Right lobe of liver (tissue), 6 donors: ENCODE measurements at regions not wholly inside any gene's neighbourhood (a gene's known extent, or its start where the extent isn't known, plus 50 kb on each side); places are given as distances from the start of the nearest gene placed in this dataset.
A peak's percentile ranks its signal among the peaks of the same experiment; 100 is the strongest.
"Not testable (repeated sequence)": the region's sequence is repeated elsewhere in the genome, so short reads cannot be mapped to it uniquely, and the experiment has no call there.

Source experiments
- ATAC-seq, 4 donors: fragments of 200-7000 bp; cut with Tn5 transposase; one replicate each; pipeline ENCODE4 v1.9.1; 2020; ENCODE audit warnings: mild to moderate bottlenecking in 4 of 4, moderate library complexity in 4 of 4
- DNase-seq, 3 donors: peaks; one replicate each; pipeline ENCODE4 v3.0.0-alpha.2; 2020
- H3K27ac ChIP-seq, 3 donors: fragments of 200-600 bp; one replicate each; pipeline ENCODE4 v1.8.0; 2022
- H3K27me3 ChIP-seq, 2 donors: fragments of 200-600 bp; one replicate each; pipeline ENCODE4 v1.8.0; 2022
- H3K36me3 ChIP-seq, 4 donors: fragments of 200-600 bp; sonication (generic) in 1 of 4; one replicate each; pipeline versions ENCODE4 v1.5.1 to v1.8.0; 2017 to 2022; ENCODE audit warnings: control low read depth in 1 of 4
- H3K4me1 ChIP-seq, 4 donors: fragments of 200-600 bp; sonication (generic) in 1 of 4; one replicate each; pipeline versions ENCODE4 v1.5.1 to v1.8.0; 2017 to 2022; ENCODE audit warnings: control low read depth in 1 of 4
- H3K4me3 ChIP-seq, 3 donors: fragments of 200-600 bp; one replicate each; pipeline ENCODE4 v1.8.0; 2022
- H3K9me3 ChIP-seq, 4 donors: fragments of 200-600 bp; sonication (generic) in 1 of 4; one replicate each; pipeline versions ENCODE4 v1.5.1 to v1.8.0; 2017 to 2022; ENCODE audit warnings: control low read depth in 1 of 4
- POLR2A ChIP-seq: fragments of 450-650 bp; IDR thresholded peaks from one replicate; pipeline ENCODE4 v1.6.1; 2017; ENCODE audit warnings: antibody characterized with exemption, mild to moderate bottlenecking
- WGBS: methylation state at CpG from one replicate; pipeline ENCODE4 v1.1.6; 2018; ENCODE audit warnings: low coverage, low lambda C conversion rate; ENCODE audit not compliant: insufficient coverage; ENCODE audit errors: missing lambda C conversion rate; 5-methylcytosine and 5-hydroxymethylcytosine counted together
- intact Hi-C, 2 donors: fragments of 100-400 bp; cut with DNase I; formaldehyde crosslinking; loops; one replicate each; pipeline versions ENCODE4 v1.11.2 to v1.14.1; 2022
- TF ChIP-seq, protein P1 (sequence below), 4 donors: fragments of 200-600 bp in 3 of 4; fragments of 450-650 bp in 1 of 4; IDR thresholded peaks; one replicate each; pipeline versions ENCODE4 v1.5.1 to v1.8.0; 2016 to 2022; ENCODE audit warnings: antibody characterized with exemption in 4 of 4, mild to moderate bottlenecking in 2 of 4
- donor health status: DM: no; HTN: yes; CAD: no.
- donor health status: DM: no; HTN: no; CAD: no.
- donor health status: DM: no; HTN: no; CAD: no.
- donor health status: DM: no; HTN: yes; CAD: no.
- donor health status: DM: no; HTN: yes; CAD: no.

DNA sequence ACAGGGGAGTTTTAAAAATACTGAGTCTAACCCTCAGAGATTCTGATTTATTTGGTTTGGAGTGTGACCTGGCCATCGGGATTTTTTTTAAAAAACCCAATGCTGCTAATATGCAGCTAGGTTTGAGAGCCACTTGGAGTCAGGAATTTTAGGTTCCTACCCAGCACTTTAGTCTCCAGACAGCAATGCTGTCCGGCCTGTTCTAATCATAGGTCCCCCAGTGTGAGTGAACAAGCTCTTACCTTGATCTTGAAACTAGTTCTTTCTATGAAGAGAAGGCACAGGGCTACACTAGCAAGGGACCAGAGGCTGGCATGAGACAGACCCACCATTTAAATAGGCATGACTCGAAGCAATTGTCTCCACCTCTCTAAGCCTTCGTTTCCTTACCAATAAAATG is 103.5 kb downstream of the SMIM20 start:
- H3K27me3 ChIP-seq, result no peaks in the 10 kb centered on the region
- 74% methylated on average over 4 of the region's 4 CpGs for WGBS
- DNase-seq, result no peak
- peaks cover 0 to 14% (median 0%) of the 10 kb centered on the region in 4 donors for H3K4me1 ChIP-seq
- no peak overlapping the region for H3K27ac ChIP-seq
- ATAC-seq, result no peak
- intact Hi-C loops, result no loop called here
- H3K36me3 ChIP-seq, result no peaks in the 10 kb centered on the region
- H3K4me3 ChIP-seq, result no peak overlapping the region
- H3K9me3 ChIP-seq, result no peaks in the 10 kb centered on the region
- TF ChIP-seq POLR2A, result no peak
- TF ChIP-seq, protein P1, sequence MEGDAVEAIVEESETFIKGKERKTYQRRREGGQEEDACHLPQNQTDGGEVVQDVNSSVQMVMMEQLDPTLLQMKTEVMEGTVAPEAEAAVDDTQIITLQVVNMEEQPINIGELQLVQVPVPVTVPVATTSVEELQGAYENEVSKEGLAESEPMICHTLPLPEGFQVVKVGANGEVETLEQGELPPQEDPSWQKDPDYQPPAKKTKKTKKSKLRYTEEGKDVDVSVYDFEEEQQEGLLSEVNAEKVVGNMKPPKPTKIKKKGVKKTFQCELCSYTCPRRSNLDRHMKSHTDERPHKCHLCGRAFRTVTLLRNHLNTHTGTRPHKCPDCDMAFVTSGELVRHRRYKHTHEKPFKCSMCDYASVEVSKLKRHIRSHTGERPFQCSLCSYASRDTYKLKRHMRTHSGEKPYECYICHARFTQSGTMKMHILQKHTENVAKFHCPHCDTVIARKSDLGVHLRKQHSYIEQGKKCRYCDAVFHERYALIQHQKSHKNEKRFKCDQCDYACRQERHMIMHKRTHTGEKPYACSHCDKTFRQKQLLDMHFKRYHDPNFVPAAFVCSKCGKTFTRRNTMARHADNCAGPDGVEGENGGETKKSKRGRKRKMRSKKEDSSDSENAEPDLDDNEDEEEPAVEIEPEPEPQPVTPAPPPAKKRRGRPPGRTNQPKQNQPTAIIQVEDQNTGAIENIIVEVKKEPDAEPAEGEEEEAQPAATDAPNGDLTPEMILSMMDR (IDR thresholded peaks at IDR 0.05), result no peak

DNA sequence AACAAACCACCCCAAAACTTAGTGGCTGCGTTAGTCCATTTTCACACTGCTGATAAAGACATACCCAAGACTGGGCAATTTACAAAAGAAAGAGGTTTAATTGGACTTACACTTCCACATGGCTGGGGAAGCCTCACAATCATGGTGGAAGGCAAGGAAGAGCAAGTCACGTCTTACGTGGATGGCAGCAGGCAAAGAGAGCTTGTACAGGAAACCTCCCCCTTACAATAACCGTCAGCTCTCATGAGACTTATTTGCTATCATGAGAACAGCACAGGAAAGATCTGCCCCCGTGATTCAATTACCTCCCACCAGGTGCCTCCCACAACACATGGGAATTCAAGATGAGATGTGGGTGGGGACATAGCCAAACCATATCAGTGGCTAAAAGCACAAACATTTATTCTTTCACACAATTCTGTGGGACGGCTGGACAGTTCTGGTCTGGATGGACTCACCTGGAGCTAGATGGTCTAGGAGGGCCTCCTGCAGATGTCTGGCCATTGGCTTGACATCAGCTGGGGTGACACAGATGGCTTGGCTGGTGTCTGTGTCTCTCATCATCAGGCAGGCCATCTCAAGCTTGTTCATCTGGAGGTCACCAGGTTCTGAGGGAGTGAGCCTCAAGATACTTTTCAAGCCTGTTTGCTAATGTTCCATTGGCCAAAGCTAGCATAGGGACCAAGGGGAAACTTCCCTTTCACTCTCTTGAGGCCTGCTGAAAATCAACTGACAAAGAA is 104.1 kb downstream of the SMIM20 start:
- H3K9me3 ChIP-seq, H3K27ac ChIP-seq, intact Hi-C loops, H3K36me3 ChIP-seq, H3K4me3 ChIP-seq, ATAC-seq, DNase-seq, H3K27me3 ChIP-seq: not testable (repeated sequence)
- 52% methylated on average over 3 of the region's 6 CpGs for WGBS
- peaks cover 0 to 19% (median 0%) of the 10 kb centered on the region in 4 donors for H3K4me1 ChIP-seq

DNA sequence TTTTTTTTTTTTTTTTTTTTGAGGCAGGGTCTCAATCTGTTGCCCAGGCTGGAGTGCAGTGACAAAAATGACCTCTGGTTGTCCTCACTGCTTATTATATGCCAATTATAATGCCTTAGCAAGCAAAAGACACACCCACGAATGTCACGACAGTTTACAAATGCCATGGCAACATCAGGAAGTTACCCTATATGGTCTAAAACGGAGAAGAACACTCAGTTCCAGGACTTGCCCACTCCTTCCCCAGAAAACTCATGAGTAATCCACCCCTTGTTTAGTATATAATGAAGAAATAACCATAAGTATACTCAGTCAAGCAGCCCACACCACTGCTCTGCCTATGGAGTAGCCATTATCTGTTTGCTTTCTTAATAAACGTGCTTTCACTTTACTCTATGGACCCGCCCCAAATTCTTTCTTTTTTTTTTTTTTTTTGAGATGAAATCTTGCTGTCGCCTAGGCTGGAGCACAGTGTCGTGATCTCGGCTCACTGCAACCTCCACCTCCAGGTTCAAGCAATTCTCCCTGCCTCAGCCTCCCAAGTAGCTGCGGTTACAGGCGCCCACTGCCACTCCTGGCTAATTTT is 106.2 kb downstream of the SMIM20 start:
- H3K27ac ChIP-seq, result no peak overlapping the region
- DNase-seq, result no peak
- no peaks in the 10 kb centered on the region for H3K9me3 ChIP-seq
- peak in 2 of 4 donors; percentile 3 to 34 for ATAC-seq
- intact Hi-C loops, result no loop called here
- H3K4me3 ChIP-seq, result no peak overlapping the region
- TF ChIP-seq, protein P1 (IDR thresholded peaks at IDR 0.05), result no peak
- TF ChIP-seq POLR2A, result no peak
- peaks cover 0 to 8% of the 10 kb centered on the region in 2 donors for H3K27me3 ChIP-seq
- H3K4me1 ChIP-seq, result peaks cover 0 to 17% (median 0%) of the 10 kb centered on the region in 4 donors
- 41% methylated on average over 10 of the region's 10 CpGs for WGBS
- no peaks in the 10 kb centered on the region for H3K36me3 ChIP-seq

DNA sequence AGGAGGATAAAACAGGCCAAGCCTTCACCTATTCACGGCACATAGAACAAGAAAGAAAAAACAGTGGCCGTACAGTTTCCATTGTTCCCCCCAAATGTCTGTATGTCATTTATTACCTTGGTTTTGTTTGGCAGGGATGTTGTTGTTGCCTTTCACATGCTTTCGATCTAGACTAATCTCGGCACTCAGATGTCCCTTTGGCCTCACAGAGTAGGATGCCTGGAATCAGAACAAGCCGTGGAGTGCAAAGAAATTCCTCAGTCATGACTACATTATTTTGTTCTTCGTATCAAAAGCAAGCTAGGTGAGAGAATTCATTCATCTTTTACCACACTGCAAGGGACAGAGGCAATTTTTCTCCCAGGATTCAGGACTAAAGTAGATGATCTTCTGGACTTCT is 106.9 kb downstream of the SMIM20 start:
- intact Hi-C loops, result no loop called here
- no peak overlapping the region for H3K4me3 ChIP-seq
- no peak for ATAC-seq
- no peak for DNase-seq
- peaks cover 0 to 17% (median 0%) of the 10 kb centered on the region in 4 donors for H3K4me1 ChIP-seq
- TF ChIP-seq POLR2A, result no peak
- TF ChIP-seq, protein P1 (IDR thresholded peaks at IDR 0.05), result no peak
- H3K27me3 ChIP-seq, result peaks cover 0 to 8% of the 10 kb centered on the region in 2 donors
- H3K36me3 ChIP-seq, result no peaks in the 10 kb centered on the region
- 73% methylated on average over 6 of the region's 6 CpGs for WGBS
- H3K9me3 ChIP-seq, result no peaks in the 10 kb centered on the region
- no peak overlapping the region for H3K27ac ChIP-seq
